Thoracic aorta (tissue), 2 donors: ENCODE measurements at regions not wholly inside any gene's neighbourhood (a gene's known extent, or its start where the extent isn't known, plus 50 kb on each side); places are given as distances from the start of the nearest gene placed in this dataset.

ENCODE experiments used
- ATAC-seq: fragments of 150-250 bp; one replicate; pipeline ENCODE4 v1.8.0; 2017; ENCODE audit warnings: low read depth; ENCODE audit not compliant: insufficient number of reproducible peaks, low FRiP score
- DNase-seq: peaks from one replicate; pipeline ENCODE4 v3.0.0-alpha.2; 2020; ENCODE audit warnings: low spot score
- H3K27ac ChIP-seq, 2 donors: fragments of 200-600 bp; sonication (generic); 1 replicate in 1 of 2; 2 replicates in 1 of 2; pipeline ENCODE4 v1.5.1; 2016; ENCODE audit warnings: mild to moderate bottlenecking in 2 of 2, moderate library complexity in 2 of 2
- H3K27me3 ChIP-seq: fragments of 200-600 bp; sonication (generic); replicated peaks from 2 replicates; pipeline ENCODE4 v1.6.0; 2016; ENCODE audit warnings: mild to moderate bottlenecking; ENCODE audit not compliant: insufficient read depth
- H3K36me3 ChIP-seq: fragments of 200-600 bp; sonication (generic); one replicate; pipeline ENCODE4 v1.5.1; 2016
- H3K4me1 ChIP-seq, 2 donors: fragments of 200-600 bp; sonication (generic); 1 replicate in 1 of 2; 2 replicates in 1 of 2; pipeline versions ENCODE4 v1.5.1 to v1.6.0; 2016; ENCODE audit warnings: low read depth in 2 of 2, mild to moderate bottlenecking in 1 of 2; ENCODE audit not compliant: control insufficient read depth in 1 of 2
- H3K4me3 ChIP-seq: fragments of 200-600 bp; sonication (generic); 2 replicates; pipeline ENCODE4 v1.5.1; 2016; ENCODE audit warnings: mild to moderate bottlenecking
- H3K9me3 ChIP-seq: fragments of 200-600 bp; sonication (generic); 2 replicates; pipeline ENCODE4 v1.5.1; 2016
- CTCF ChIP-seq: fragments of 200-600 bp; sonication (generic); IDR thresholded peaks from one replicate; pipeline ENCODE4 v1.5.1; 2019; ENCODE audit warnings: antibody characterized with exemption

GRCh38 chr21:21929789-21930188, 931.6 kb downstream of the NCAM2 start:
- Histone ChIP-seq H3K36me3 (no peaks in the 10 kb centered on the region), H3K27me3 (no peaks in the 10 kb centered on the region), H3K4me1 (no peaks in the 10 kb centered on the region), H3K9me3 (no peaks in the 10 kb centered on the region), H3K27ac (no peak overlapping the region), H3K4me3 (no peak overlapping the region)
- DNase-seq (no peak), ATAC-seq (no peak)
- TF ChIP-seq CTCF, result no peak

- Histone ChIP-seq H3K27ac (no peak overlapping the region), H3K36me3 (no peaks in the 10 kb centered on the region), H3K4me3 (no peak overlapping the region), H3K9me3 (no peaks in the 10 kb centered on the region), H3K4me1 (no peaks in the 10 kb centered on the region), H3K27me3 (no peaks in the 10 kb centered on the region)
- no peak for ATAC-seq
- no peak for DNase-seq
- TF ChIP-seq CTCF, result no peak
These were observed 954.4 kb downstream of the NCAM2 start for GRCh38 chr21:21952566-21952965.

- Histone ChIP-seq H3K4me1 (no peaks in the 10 kb centered on the region), H3K27me3 (no peaks in the 10 kb centered on the region), H3K27ac (no peak overlapping the region), H3K4me3 (no peak overlapping the region), H3K9me3 (no peaks in the 10 kb centered on the region), H3K36me3 (no peaks in the 10 kb centered on the region)
- DNase-seq (no peak), ATAC-seq (no peak)
- TF ChIP-seq CTCF, result no peak
These were observed 957.0 kb downstream of the NCAM2 start for GRCh38 chr21:21955204-21955603.

GRCh38 chr21:21957490-21957889, 959.3 kb downstream of the NCAM2 start:
- Histone ChIP-seq H3K4me1 (no peaks in the 10 kb centered on the region), H3K27ac (no peak overlapping the region), H3K36me3 (no peaks in the 10 kb centered on the region), H3K4me3 (no peak overlapping the region), H3K27me3 (no peaks in the 10 kb centered on the region), H3K9me3 (no peaks in the 10 kb centered on the region)
- DNase-seq, result no peak
- TF ChIP-seq CTCF, result no peak
- no peak for ATAC-seq

- Histone ChIP-seq H3K4me3 (no peak overlapping the region), H3K27ac (no peak overlapping the region), H3K27me3 (no peaks in the 10 kb centered on the region), H3K4me1 (no peaks in the 10 kb centered on the region), H3K9me3 (no peaks in the 10 kb centered on the region), H3K36me3 (no peaks in the 10 kb centered on the region)
- no peak for TF ChIP-seq CTCF
- DNase-seq (no peak), ATAC-seq (no peak)
These were observed 965.7 kb downstream of the NCAM2 start for GRCh38 chr21:21963911-21964310.
